Liver (tissue), 3 donors: ENCODE measurements at regions not wholly inside any gene's neighbourhood (a gene's known extent, or its start where the extent isn't known, plus 50 kb on each side); places are given as distances from the start of the nearest gene placed in this dataset.

Source experiments
- EGR1 ChIP-seq, 2 donors: IDR thresholded peaks; 2 replicates each; pipeline ENCODE4 v1.6.1; 2016 to 2018; ENCODE audit warnings: antibody characterized with exemption in 2 of 2, low read depth in 2 of 2
- GABPA ChIP-seq, 2 donors: IDR thresholded peaks in 1 of 2; conservative IDR thresholded peaks in 1 of 2; 2 replicates each; pipeline ENCODE4 v1.6.1; 2016; ENCODE audit warnings: antibody characterized with exemption in 2 of 2, mild to moderate bottlenecking in 1 of 2, moderate library complexity in 1 of 2
- JUND ChIP-seq, 2 donors: IDR thresholded peaks; 2 replicates each; pipeline ENCODE4 v1.6.1; 2016; ENCODE audit warnings: antibody characterized with exemption in 2 of 2
- RAD21 ChIP-seq, 2 donors: IDR thresholded peaks; 2 replicates each; pipeline ENCODE4 v1.6.1; 2016; ENCODE audit warnings: antibody characterized with exemption in 2 of 2, mild to moderate bottlenecking in 2 of 2
- RXRA ChIP-seq, 2 donors: IDR thresholded peaks; 2 replicates each; pipeline ENCODE4 v1.6.1; 2017 to 2018; ENCODE audit warnings: antibody characterized with exemption in 2 of 2, mild to moderate bottlenecking in 1 of 2
- SP1 ChIP-seq: IDR thresholded peaks from 2 replicates; pipeline ENCODE4 v1.6.1; 2018; ENCODE audit warnings: antibody characterized with exemption, mild to moderate bottlenecking
- TAF1 ChIP-seq: conservative IDR thresholded peaks from 2 replicates; pipeline ENCODE4 v1.6.1; 2016; ENCODE audit warnings: antibody characterized with exemption, mild to moderate bottlenecking
- YY1 ChIP-seq: IDR thresholded peaks from 2 replicates; pipeline ENCODE4 v1.6.1; 2016; ENCODE audit warnings: antibody characterized with exemption, mild to moderate bottlenecking
- TF ChIP-seq, protein P1 (sequence below): fragments of 150-350 bp; IDR thresholded peaks from 2 replicates; pipeline ENCODE4 v1.5.1; 2017; ENCODE audit warnings: improper control_type of control experiment, low read depth, low read length; ENCODE audit not compliant: missing input control
- TF ChIP-seq, protein P2 (sequence below): IDR thresholded peaks from 2 replicates; pipeline ENCODE4 v1.6.1; 2016; ENCODE audit warnings: antibody characterized with exemption, mild to moderate bottlenecking
- TF ChIP-seq, protein P3 (sequence below): IDR thresholded peaks from 2 replicates; pipeline ENCODE4 v1.6.1; 2016; ENCODE audit warnings: antibody characterized with exemption
- TF ChIP-seq, protein P4 (sequence below): IDR thresholded peaks from 2 replicates; pipeline ENCODE4 v1.6.1; 2016; ENCODE audit warnings: antibody characterized with exemption
- donor health status: healthy.
- donor health status: healthy.

DNA sequence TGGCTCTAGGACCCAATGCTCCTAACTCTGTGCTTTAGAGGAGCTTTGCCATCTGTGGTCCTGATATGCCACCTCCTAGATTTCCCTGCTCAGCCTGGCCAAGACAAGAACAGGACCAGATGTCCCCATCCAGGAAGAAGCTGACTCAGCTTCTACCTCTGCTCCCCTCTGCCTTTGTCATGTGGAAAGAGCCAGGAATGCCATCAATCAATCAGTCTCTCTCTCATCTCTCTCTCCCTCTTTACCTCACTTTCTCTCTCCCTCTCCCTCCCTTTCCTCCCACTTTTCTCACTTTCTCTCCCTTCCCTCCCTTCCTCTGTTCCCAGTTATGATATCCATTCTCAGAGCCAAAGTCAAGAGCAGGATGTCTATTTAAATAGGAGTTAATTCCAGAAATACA is 892.5 kb upstream of the TMEM132C start:
- TF ChIP-seq, protein P1, sequence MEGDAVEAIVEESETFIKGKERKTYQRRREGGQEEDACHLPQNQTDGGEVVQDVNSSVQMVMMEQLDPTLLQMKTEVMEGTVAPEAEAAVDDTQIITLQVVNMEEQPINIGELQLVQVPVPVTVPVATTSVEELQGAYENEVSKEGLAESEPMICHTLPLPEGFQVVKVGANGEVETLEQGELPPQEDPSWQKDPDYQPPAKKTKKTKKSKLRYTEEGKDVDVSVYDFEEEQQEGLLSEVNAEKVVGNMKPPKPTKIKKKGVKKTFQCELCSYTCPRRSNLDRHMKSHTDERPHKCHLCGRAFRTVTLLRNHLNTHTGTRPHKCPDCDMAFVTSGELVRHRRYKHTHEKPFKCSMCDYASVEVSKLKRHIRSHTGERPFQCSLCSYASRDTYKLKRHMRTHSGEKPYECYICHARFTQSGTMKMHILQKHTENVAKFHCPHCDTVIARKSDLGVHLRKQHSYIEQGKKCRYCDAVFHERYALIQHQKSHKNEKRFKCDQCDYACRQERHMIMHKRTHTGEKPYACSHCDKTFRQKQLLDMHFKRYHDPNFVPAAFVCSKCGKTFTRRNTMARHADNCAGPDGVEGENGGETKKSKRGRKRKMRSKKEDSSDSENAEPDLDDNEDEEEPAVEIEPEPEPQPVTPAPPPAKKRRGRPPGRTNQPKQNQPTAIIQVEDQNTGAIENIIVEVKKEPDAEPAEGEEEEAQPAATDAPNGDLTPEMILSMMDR = no peak
- TF ChIP-seq, protein P2, sequence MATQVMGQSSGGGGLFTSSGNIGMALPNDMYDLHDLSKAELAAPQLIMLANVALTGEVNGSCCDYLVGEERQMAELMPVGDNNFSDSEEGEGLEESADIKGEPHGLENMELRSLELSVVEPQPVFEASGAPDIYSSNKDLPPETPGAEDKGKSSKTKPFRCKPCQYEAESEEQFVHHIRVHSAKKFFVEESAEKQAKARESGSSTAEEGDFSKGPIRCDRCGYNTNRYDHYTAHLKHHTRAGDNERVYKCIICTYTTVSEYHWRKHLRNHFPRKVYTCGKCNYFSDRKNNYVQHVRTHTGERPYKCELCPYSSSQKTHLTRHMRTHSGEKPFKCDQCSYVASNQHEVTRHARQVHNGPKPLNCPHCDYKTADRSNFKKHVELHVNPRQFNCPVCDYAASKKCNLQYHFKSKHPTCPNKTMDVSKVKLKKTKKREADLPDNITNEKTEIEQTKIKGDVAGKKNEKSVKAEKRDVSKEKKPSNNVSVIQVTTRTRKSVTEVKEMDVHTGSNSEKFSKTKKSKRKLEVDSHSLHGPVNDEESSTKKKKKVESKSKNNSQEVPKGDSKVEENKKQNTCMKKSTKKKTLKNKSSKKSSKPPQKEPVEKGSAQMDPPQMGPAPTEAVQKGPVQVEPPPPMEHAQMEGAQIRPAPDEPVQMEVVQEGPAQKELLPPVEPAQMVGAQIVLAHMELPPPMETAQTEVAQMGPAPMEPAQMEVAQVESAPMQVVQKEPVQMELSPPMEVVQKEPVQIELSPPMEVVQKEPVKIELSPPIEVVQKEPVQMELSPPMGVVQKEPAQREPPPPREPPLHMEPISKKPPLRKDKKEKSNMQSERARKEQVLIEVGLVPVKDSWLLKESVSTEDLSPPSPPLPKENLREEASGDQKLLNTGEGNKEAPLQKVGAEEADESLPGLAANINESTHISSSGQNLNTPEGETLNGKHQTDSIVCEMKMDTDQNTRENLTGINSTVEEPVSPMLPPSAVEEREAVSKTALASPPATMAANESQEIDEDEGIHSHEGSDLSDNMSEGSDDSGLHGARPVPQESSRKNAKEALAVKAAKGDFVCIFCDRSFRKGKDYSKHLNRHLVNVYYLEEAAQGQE = no peak
- no peak for TF ChIP-seq JUND (IDR thresholded peaks at IDR 0.05)
- no peak for TF ChIP-seq RXRA (IDR thresholded peaks at IDR 0.05)
- no peak for TF ChIP-seq YY1
- no peak for TF ChIP-seq EGR1 (IDR thresholded peaks at IDR 0.05; ENCODE audit: low read depth in 2 of 2)
- no peak for TF ChIP-seq TAF1
- TF ChIP-seq, protein P3, sequence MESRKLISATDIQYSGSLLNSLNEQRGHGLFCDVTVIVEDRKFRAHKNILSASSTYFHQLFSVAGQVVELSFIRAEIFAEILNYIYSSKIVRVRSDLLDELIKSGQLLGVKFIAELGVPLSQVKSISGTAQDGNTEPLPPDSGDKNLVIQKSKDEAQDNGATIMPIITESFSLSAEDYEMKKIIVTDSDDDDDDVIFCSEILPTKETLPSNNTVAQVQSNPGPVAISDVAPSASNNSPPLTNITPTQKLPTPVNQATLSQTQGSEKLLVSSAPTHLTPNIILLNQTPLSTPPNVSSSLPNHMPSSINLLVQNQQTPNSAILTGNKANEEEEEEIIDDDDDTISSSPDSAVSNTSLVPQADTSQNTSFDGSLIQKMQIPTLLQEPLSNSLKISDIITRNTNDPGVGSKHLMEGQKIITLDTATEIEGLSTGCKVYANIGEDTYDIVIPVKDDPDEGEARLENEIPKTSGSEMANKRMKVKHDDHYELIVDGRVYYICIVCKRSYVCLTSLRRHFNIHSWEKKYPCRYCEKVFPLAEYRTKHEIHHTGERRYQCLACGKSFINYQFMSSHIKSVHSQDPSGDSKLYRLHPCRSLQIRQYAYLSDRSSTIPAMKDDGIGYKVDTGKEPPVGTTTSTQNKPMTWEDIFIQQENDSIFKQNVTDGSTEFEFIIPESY = no peak
- TF ChIP-seq GABPA (IDR thresholded peaks at IDR 0.05 in 1 of 2, conservative IDR thresholded peaks at IDR 0.05 in 1 of 2) = no peak
- TF ChIP-seq, protein P4, sequence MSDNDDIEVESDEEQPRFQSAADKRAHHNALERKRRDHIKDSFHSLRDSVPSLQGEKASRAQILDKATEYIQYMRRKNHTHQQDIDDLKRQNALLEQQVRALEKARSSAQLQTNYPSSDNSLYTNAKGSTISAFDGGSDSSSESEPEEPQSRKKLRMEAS = no peak
- TF ChIP-seq RAD21 (IDR thresholded peaks at IDR 0.05) = no peak
- no peak for TF ChIP-seq SP1
